Smooth muscle cell (in vitro differentiated cells): ENCODE measurements at regions not wholly inside any gene's neighbourhood (a gene's known extent, or its start where the extent isn't known, plus 50 kb on each side); places are given as distances from the start of the nearest gene placed in this dataset.

ENCODE experiments used
- DNase-seq: peaks from one replicate; lab custom pipeline; 2025; ENCODE audit not compliant: unreplicated experiment; lab: John Stamatoyannopoulos, UW
- H2AFZ ChIP-seq: fragments of 200-600 bp; sonication (generic); 2 replicates; pipeline ENCODE4 v1.6.0; 2016; ENCODE audit warnings: antibody characterized with exemption, low read depth, mild to moderate bottlenecking
- H3F3A ChIP-seq: fragments of 200-600 bp; sonication (generic); 2 replicates; pipeline ENCODE4 v1.6.0; 2017; ENCODE audit warnings: antibody characterized with exemption, low read depth
- H3K27ac ChIP-seq: fragments of 200-600 bp; sonication (generic); 2 replicates; pipeline ENCODE4 v1.5.1; 2016; ENCODE audit warnings: low read depth, mild to moderate bottlenecking
- H3K27me3 ChIP-seq: fragments of 200-600 bp; sonication (generic); 2 replicates; pipeline ENCODE4 v1.6.1; 2016; ENCODE audit warnings: low read depth, mild to moderate bottlenecking
- H3K36me3 ChIP-seq: fragments of 200-600 bp; sonication (generic); 2 replicates; pipeline ENCODE4 v1.5.1; 2016; ENCODE audit warnings: low read depth
- H3K4me1 ChIP-seq: fragments of 200-600 bp; sonication (generic); 2 replicates; pipeline ENCODE4 v1.5.1; 2016; ENCODE audit warnings: low read depth
- H3K4me2 ChIP-seq: fragments of 200-600 bp; sonication (generic); 2 replicates; pipeline ENCODE4 v1.6.0; 2016; ENCODE audit warnings: mild to moderate bottlenecking
- H3K4me3 ChIP-seq: fragments of 200-600 bp; sonication (generic); 2 replicates; pipeline ENCODE4 v1.5.1; 2016; ENCODE audit warnings: mild to moderate bottlenecking
- H3K79me2 ChIP-seq: fragments of 200-600 bp; sonication (generic); 2 replicates; pipeline ENCODE4 v1.6.0; 2016; ENCODE audit warnings: low read depth, mild to moderate bottlenecking
- H3K9ac ChIP-seq: fragments of 200-600 bp; sonication (generic); 2 replicates; pipeline ENCODE4 v1.6.0; 2016; ENCODE audit warnings: low read depth
- H3K9me3 ChIP-seq: fragments of 200-600 bp; sonication (generic); replicated peaks from 2 replicates; pipeline ENCODE4 v1.5.1; 2016; ENCODE audit warnings: low read depth
- H4K20me1 ChIP-seq: fragments of 200-600 bp; sonication (generic); 2 replicates; pipeline ENCODE4 v1.6.0; 2016; ENCODE audit warnings: low read depth
- WGBS: methylation state at CpG from one replicate; pipeline ENCODE4 v1.1.7; 2016; ENCODE audit warnings: low lambda C conversion rate; 5-methylcytosine and 5-hydroxymethylcytosine counted together
- TF ChIP-seq, protein P1 (sequence below): fragments of 200-600 bp; sonication (generic); IDR thresholded peaks from 2 replicates; pipeline ENCODE4 v1.5.1; 2017; ENCODE audit warnings: borderline replicate concordance, mild to moderate bottlenecking, antibody characterized with exemption; ENCODE audit not compliant: insufficient read depth, poor library complexity, severe bottlenecking

DNA sequence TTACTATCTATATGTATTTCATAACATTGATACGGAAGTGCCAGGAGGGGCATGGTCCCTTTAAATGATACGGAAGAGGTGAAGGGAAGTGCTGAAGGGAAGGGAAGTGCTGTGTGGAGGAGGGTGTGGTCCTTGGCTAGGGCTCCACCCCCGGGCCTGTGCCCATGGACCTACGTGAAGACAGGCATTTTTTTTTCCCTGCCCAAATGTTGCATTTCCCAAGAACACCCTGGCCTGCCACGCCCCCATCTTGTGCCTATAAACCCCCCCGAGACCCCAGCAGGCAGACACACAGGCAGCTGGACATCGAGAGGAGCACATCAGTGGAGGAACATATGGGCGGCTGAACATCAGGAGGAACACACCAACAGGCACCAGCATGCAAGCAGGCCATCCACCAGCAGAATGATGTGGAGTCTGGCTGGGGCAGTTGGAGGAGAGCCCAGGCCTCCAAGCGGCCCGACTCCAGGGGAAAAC, 134.1 kb downstream of the SLC41A2 start:
- 97% methylated on average over 10 of the region's 10 CpGs for WGBS
- no peaks in the 10 kb centered on the region for H4K20me1 ChIP-seq
- H3K9ac ChIP-seq: no peak overlapping the region
- H3K27me3 ChIP-seq: no peaks in the 10 kb centered on the region
- no peaks in the 10 kb centered on the region for H3K36me3 ChIP-seq
- TF ChIP-seq, protein P1, sequence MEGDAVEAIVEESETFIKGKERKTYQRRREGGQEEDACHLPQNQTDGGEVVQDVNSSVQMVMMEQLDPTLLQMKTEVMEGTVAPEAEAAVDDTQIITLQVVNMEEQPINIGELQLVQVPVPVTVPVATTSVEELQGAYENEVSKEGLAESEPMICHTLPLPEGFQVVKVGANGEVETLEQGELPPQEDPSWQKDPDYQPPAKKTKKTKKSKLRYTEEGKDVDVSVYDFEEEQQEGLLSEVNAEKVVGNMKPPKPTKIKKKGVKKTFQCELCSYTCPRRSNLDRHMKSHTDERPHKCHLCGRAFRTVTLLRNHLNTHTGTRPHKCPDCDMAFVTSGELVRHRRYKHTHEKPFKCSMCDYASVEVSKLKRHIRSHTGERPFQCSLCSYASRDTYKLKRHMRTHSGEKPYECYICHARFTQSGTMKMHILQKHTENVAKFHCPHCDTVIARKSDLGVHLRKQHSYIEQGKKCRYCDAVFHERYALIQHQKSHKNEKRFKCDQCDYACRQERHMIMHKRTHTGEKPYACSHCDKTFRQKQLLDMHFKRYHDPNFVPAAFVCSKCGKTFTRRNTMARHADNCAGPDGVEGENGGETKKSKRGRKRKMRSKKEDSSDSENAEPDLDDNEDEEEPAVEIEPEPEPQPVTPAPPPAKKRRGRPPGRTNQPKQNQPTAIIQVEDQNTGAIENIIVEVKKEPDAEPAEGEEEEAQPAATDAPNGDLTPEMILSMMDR: no peak
- no peak overlapping the region for H3K4me2 ChIP-seq
- no peak overlapping the region for H2AFZ ChIP-seq
- H3K4me1 ChIP-seq: no peaks in the 10 kb centered on the region
- H3K9me3 ChIP-seq: peaks cover 4% of the 10 kb centered on the region
- no peaks in the 10 kb centered on the region for H3K79me2 ChIP-seq
- no peaks in the 10 kb centered on the region for H3F3A ChIP-seq
- DNase-seq: no peak
- H3K4me3 ChIP-seq: no peak overlapping the region
- no peak overlapping the region for H3K27ac ChIP-seq

DNA sequence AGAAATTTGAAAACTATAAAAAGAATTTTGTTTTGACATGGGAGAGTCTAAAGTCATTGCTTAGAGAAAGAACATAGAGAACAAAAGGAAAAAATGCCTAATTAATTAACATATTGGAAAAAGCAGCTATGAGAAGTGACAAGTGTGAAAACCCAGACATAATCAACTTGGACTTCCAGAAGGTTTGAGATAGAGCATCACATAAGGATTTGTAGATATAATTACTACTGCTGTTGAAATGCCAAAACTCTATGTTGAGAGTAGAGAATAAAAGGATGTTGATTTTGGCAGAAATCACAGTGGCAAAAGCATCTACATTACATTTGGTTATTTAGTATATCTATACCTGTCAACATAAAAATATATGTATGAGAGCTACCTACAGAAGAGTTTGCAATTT, 135.1 kb downstream of the SLC41A2 start:
- no peaks in the 10 kb centered on the region for H3K79me2 ChIP-seq
- H3K4me2 ChIP-seq: no peak overlapping the region
- no peaks in the 10 kb centered on the region for H3K36me3 ChIP-seq
- no peaks in the 10 kb centered on the region for H4K20me1 ChIP-seq
- H3K4me3 ChIP-seq: no peak overlapping the region
- DNase-seq: no peak
- H3K4me1 ChIP-seq: no peaks in the 10 kb centered on the region
- H3K9me3 ChIP-seq: peaks cover 4% of the 10 kb centered on the region
- no peaks in the 10 kb centered on the region for H3F3A ChIP-seq
- no peak overlapping the region for H3K9ac ChIP-seq
- TF ChIP-seq, protein P1: no peak
- no peak overlapping the region for H3K27ac ChIP-seq
- H3K27me3 ChIP-seq: no peaks in the 10 kb centered on the region
- H2AFZ ChIP-seq: no peak overlapping the region

DNA sequence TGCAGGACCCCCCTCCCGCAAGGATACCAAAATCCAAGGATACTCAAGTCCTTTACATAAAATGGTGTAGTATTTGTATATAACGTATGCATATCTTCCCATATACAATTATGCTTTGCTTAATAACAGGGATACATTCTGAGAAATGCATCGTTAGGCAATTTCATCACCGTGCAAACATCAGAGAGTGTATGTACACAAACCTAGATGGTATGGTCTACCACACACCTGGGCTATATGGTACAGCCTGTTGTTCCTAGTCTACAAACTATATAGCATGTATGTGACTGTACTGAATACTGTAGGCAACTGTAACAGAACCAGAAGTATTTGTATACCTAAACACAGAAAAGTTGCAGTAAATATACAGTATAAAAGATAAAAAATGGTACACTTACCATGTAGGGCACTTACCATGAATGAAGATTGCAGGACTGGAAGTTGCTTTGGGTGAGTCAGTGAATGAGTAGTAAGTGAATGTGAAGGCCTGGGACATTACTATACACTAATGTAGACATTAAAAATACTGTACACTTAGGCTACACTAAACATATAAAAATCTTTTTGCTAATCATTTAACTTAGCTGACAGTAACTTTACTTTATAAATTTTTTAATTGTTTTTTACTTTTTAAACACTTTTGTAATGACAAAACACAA, 141.1 kb downstream of the SLC41A2 start:
- no peak overlapping the region for H2AFZ ChIP-seq
- no peak overlapping the region for H3K4me3 ChIP-seq
- WGBS: 93% methylated on average over 4 of the region's 4 CpGs

More for the DNA sequence above, 141.1 kb downstream of the SLC41A2 start:
- H4K20me1 ChIP-seq: no peaks in the 10 kb centered on the region
- no peak for DNase-seq
- no peak overlapping the region for H3K4me2 ChIP-seq
- H3K27ac ChIP-seq: no peak overlapping the region
- no peaks in the 10 kb centered on the region for H3K4me1 ChIP-seq
- H3K9me3 ChIP-seq: no peaks in the 10 kb centered on the region
- TF ChIP-seq, protein P1: no peak
- H3F3A ChIP-seq: no peaks in the 10 kb centered on the region
- no peaks in the 10 kb centered on the region for H3K36me3 ChIP-seq
- H3K9ac ChIP-seq: no peak overlapping the region
- H3K79me2 ChIP-seq: no peaks in the 10 kb centered on the region
- no peaks in the 10 kb centered on the region for H3K27me3 ChIP-seq
